ENCODE measurements at regions not wholly inside any gene's neighbourhood (a gene's known extent, or its start where the extent isn't known, plus 50 kb on each side); places are given as distances from the start of the nearest gene placed in this dataset.
"Not testable (repeated sequence)": the region's sequence is repeated elsewhere in the genome, so short reads cannot be mapped to it uniquely, and the experiment has no call there.

GRCh38 chr9:34797367-34797766 lies 87.4 kb upstream of the CCL21 start:
- no peak overlapping the region for H3K27ac ChIP-seq (ENCODE audit: insufficient read depth, low read depth, low read length, poor library complexity, severe bottlenecking)
- H3K36me3 ChIP-seq (ENCODE audit: control insufficient read depth, insufficient read depth, low read length), result no peaks in the 10 kb centered on the region
- no peaks in the 10 kb centered on the region for H3K27me3 ChIP-seq (ENCODE audit: control insufficient read depth, insufficient read depth, low read length, poor library complexity, severe bottlenecking)
- H3K9me3 ChIP-seq (ENCODE audit: control insufficient read depth, low read length), result no peaks in the 10 kb centered on the region
- WGBS, 2 experiments, result 85 to 86% methylated on average over 14 of the region's 14 CpGs
- no peaks in the 10 kb centered on the region for H3K4me1 ChIP-seq (ENCODE audit: control insufficient read depth, insufficient read depth, low read length)
- no peak overlapping the region for H3K4me3 ChIP-seq (ENCODE audit: insufficient read depth, low read depth, low read length)

- no peak overlapping the region for H3K4me3 ChIP-seq (ENCODE audit: insufficient read depth, low read depth, low read length)
- H3K36me3 ChIP-seq (ENCODE audit: control insufficient read depth, insufficient read depth, low read length), result no peaks in the 10 kb centered on the region
- H3K27ac ChIP-seq (ENCODE audit: insufficient read depth, low read depth, low read length, poor library complexity, severe bottlenecking), result no peak overlapping the region
- H3K27me3 ChIP-seq (ENCODE audit: control insufficient read depth, insufficient read depth, low read length, poor library complexity, severe bottlenecking), result no peaks in the 10 kb centered on the region
- no peaks in the 10 kb centered on the region for H3K4me1 ChIP-seq (ENCODE audit: control insufficient read depth, insufficient read depth, low read length)
- no peaks in the 10 kb centered on the region for H3K9me3 ChIP-seq (ENCODE audit: control insufficient read depth, low read length)
- 45 to 48% methylated on average over 7 of the region's 7 CpGs for WGBS, 2 experiments
Measured at GRCh38 chr9:34796924-34797323, 87.0 kb upstream of the CCL21 start.

- Histone ChIP-seq H3K4me3 (ENCODE audit: insufficient read depth, low read depth, low read length) (no peak overlapping the region), H3K27ac (ENCODE audit: insufficient read depth, low read depth, low read length, poor library complexity, severe bottlenecking) (no peak overlapping the region), H3K4me1 (ENCODE audit: control insufficient read depth, insufficient read depth, low read length) (no peaks in the 10 kb centered on the region), H3K27me3 (ENCODE audit: control insufficient read depth, insufficient read depth, low read length, poor library complexity, severe bottlenecking) (no peaks in the 10 kb centered on the region), H3K36me3 (ENCODE audit: control insufficient read depth, insufficient read depth, low read length) (no peaks in the 10 kb centered on the region), H3K9me3 (ENCODE audit: control insufficient read depth, low read length) (no peaks in the 10 kb centered on the region)
- 85 to 94% methylated on average over 2 of the region's 2 CpGs for WGBS, 2 experiments
Measured at GRCh38 chr9:34793428-34793827, 83.5 kb upstream of the CCL21 start.

- no peaks in the 10 kb centered on the region for H3K36me3 ChIP-seq (ENCODE audit: control insufficient read depth, insufficient read depth, low read length)
- H3K9me3 ChIP-seq (ENCODE audit: control insufficient read depth, low read length), result no peaks in the 10 kb centered on the region
- H3K4me3 ChIP-seq (ENCODE audit: insufficient read depth, low read depth, low read length), result no peak overlapping the region
- H3K27me3 ChIP-seq (ENCODE audit: control insufficient read depth, insufficient read depth, low read length, poor library complexity, severe bottlenecking), result no peaks in the 10 kb centered on the region
- WGBS, 2 experiments, result 87 to 94% methylated on average over 4 of the region's 4 CpGs
- no peak overlapping the region for H3K27ac ChIP-seq (ENCODE audit: insufficient read depth, low read depth, low read length, poor library complexity, severe bottlenecking)
- H3K4me1 ChIP-seq (ENCODE audit: control insufficient read depth, insufficient read depth, low read length), result no peaks in the 10 kb centered on the region
Measured at GRCh38 chr9:34783951-34784487, 74.1 kb upstream of the CCL21 start.

GRCh38 chr9:34782372-34782771 lies 72.4 kb upstream of the CCL21 start:
- Histone ChIP-seq H3K4me3 (ENCODE audit: insufficient read depth, low read depth, low read length) (no peak overlapping the region), H3K27ac (ENCODE audit: insufficient read depth, low read depth, low read length, poor library complexity, severe bottlenecking) (no peak overlapping the region)
- WGBS, 2 experiments, result 89 to 100% methylated on average over 2 of the region's 2 CpGs

GRCh38 chr9:34777666-34778065 lies 67.7 kb upstream of the CCL21 start:
- Histone ChIP-seq H3K27ac (ENCODE audit: insufficient read depth, low read depth, low read length, poor library complexity, severe bottlenecking) (no peak overlapping the region), H3K9me3 (ENCODE audit: control insufficient read depth, low read length) (no peaks in the 10 kb centered on the region), H3K4me3 (ENCODE audit: insufficient read depth, low read depth, low read length) (no peak overlapping the region), H3K27me3 (ENCODE audit: control insufficient read depth, insufficient read depth, low read length, poor library complexity, severe bottlenecking) (no peaks in the 10 kb centered on the region), H3K36me3 (ENCODE audit: control insufficient read depth, insufficient read depth, low read length) (no peaks in the 10 kb centered on the region), H3K4me1 (ENCODE audit: control insufficient read depth, insufficient read depth, low read length) (no peaks in the 10 kb centered on the region)
- 86 to 92% methylated on average over 2 of the region's 2 CpGs for WGBS, 2 experiments

More at GRCh38 chr9:34782372-34782771, 72.4 kb upstream of the CCL21 start:
- H3K27me3 ChIP-seq (ENCODE audit: control insufficient read depth, insufficient read depth, low read length, poor library complexity, severe bottlenecking), result no peaks in the 10 kb centered on the region
- no peaks in the 10 kb centered on the region for H3K4me1 ChIP-seq (ENCODE audit: control insufficient read depth, insufficient read depth, low read length)
- H3K36me3 ChIP-seq (ENCODE audit: control insufficient read depth, insufficient read depth, low read length), result no peaks in the 10 kb centered on the region
- H3K9me3 ChIP-seq (ENCODE audit: control insufficient read depth, low read length), result no peaks in the 10 kb centered on the region

- Histone ChIP-seq H3K36me3 (ENCODE audit: control insufficient read depth, insufficient read depth, low read length) (no peaks in the 10 kb centered on the region), H3K9me3 (ENCODE audit: control insufficient read depth, low read length) (no peaks in the 10 kb centered on the region), H3K4me3 (ENCODE audit: insufficient read depth, low read depth, low read length) (no peak overlapping the region), H3K27ac (ENCODE audit: insufficient read depth, low read depth, low read length, poor library complexity, severe bottlenecking) (no peak overlapping the region), H3K27me3 (ENCODE audit: control insufficient read depth, insufficient read depth, low read length, poor library complexity, severe bottlenecking) (no peaks in the 10 kb centered on the region), H3K4me1 (ENCODE audit: control insufficient read depth, insufficient read depth, low read length) (no peaks in the 10 kb centered on the region)
- 71 to 100% methylated on average over 1 of the region's 1 CpG for WGBS, 2 experiments
Measured at GRCh38 chr9:34773955-34774354, 64.0 kb upstream of the CCL21 start.

GRCh38 chr9:34773306-34773910 lies 63.5 kb upstream of the CCL21 start:
- WGBS, 2 experiments, result 82 to 89% methylated on average over 2 of the region's 4 CpGs
- H3K4me1 ChIP-seq (ENCODE audit: control insufficient read depth, insufficient read depth, low read length), result no peaks in the 10 kb centered on the region

GRCh38 chr9:34771007-34771406 lies 61.1 kb upstream of the CCL21 start:
- Histone ChIP-seq H3K36me3 (ENCODE audit: control insufficient read depth, insufficient read depth, low read length) (no peaks in the 10 kb centered on the region), H3K4me3 (ENCODE audit: insufficient read depth, low read depth, low read length) (no peak overlapping the region), H3K27me3 (ENCODE audit: control insufficient read depth, insufficient read depth, low read length, poor library complexity, severe bottlenecking) (no peaks in the 10 kb centered on the region), H3K27ac (ENCODE audit: insufficient read depth, low read depth, low read length, poor library complexity, severe bottlenecking) (no peak overlapping the region), H3K4me1 (ENCODE audit: control insufficient read depth, insufficient read depth, low read length) (no peaks in the 10 kb centered on the region), H3K9me3 (ENCODE audit: control insufficient read depth, low read length) (no peaks in the 10 kb centered on the region)
- WGBS, 2 experiments, result 87 to 90% methylated on average over 4 of the region's 4 CpGs

More at GRCh38 chr9:34773306-34773910, 63.5 kb upstream of the CCL21 start:
- Histone ChIP-seq H3K27ac (ENCODE audit: insufficient read depth, low read depth, low read length, poor library complexity, severe bottlenecking) (no peak overlapping the region), H3K36me3 (ENCODE audit: control insufficient read depth, insufficient read depth, low read length) (no peaks in the 10 kb centered on the region), H3K4me3 (ENCODE audit: insufficient read depth, low read depth, low read length) (no peak overlapping the region), H3K9me3 (ENCODE audit: control insufficient read depth, low read length) (no peaks in the 10 kb centered on the region), H3K27me3 (ENCODE audit: control insufficient read depth, insufficient read depth, low read length, poor library complexity, severe bottlenecking) (no peaks in the 10 kb centered on the region)

GRCh38 chr9:34767087-34767486 lies 57.2 kb upstream of the CCL21 start:
- not testable (repeated sequence) for H3K4me1 ChIP-seq (ENCODE audit: control insufficient read depth, insufficient read depth, low read length); H3K36me3 ChIP-seq (ENCODE audit: control insufficient read depth, insufficient read depth, low read length); H3K27ac ChIP-seq (ENCODE audit: insufficient read depth, low read depth, low read length, poor library complexity, severe bottlenecking); H3K27me3 ChIP-seq (ENCODE audit: control insufficient read depth, insufficient read depth, low read length, poor library complexity, severe bottlenecking); H3K9me3 ChIP-seq (ENCODE audit: control insufficient read depth, low read length); H3K4me3 ChIP-seq (ENCODE audit: insufficient read depth, low read depth, low read length)
- 68 to 75% methylated on average over 9 of the region's 9 CpGs for WGBS, 2 experiments

All from ectodermal cell (in vitro differentiated cells).